Right atrium auricular region (tissue), 2 donors: ENCODE measurements at regions not wholly inside any gene's neighbourhood (a gene's known extent, or its start where the extent isn't known, plus 50 kb on each side); places are given as distances from the start of the nearest gene placed in this dataset.
A peak's percentile ranks its signal among the peaks of the same experiment; 100 is the strongest.

Experiments
- DNase-seq: peaks from one replicate; pipeline ENCODE4 v3.0.0-alpha.2; 2019; ENCODE audit warnings: low spot score
- H3K27ac ChIP-seq, 2 donors: fragments of 200-600 bp; sonication (generic); 1 replicate in 1 of 2; 2 replicates in 1 of 2; pipeline ENCODE4 v1.5.1; 2016 to 2019
- H3K27me3 ChIP-seq, 2 donors: fragments of 200-600 bp; sonication (generic); one replicate each; pipeline versions ENCODE4 v1.5.1 to v1.6.0; 2017 to 2019
- H3K36me3 ChIP-seq: fragments of 200-600 bp; sonication (generic); one replicate; pipeline ENCODE4 v1.5.1; 2016
- H3K4me1 ChIP-seq, 2 donors: fragments of 200-600 bp; sonication (generic); one replicate each; pipeline versions ENCODE4 v1.5.1 to v1.6.0; 2017 to 2019
- H3K4me3 ChIP-seq, 2 donors: fragments of 200-600 bp; sonication (generic); 1 replicate in 1 of 2; 2 replicates in 1 of 2; pipeline ENCODE4 v1.5.1; 2017 to 2019; ENCODE audit warnings: mild to moderate bottlenecking in 1 of 2, moderate library complexity in 1 of 2
- H3K9me3 ChIP-seq, 2 donors: fragments of 200-600 bp; sonication (generic); one replicate each; pipeline ENCODE4 v1.5.1; 2019
- CTCF ChIP-seq, 2 donors: fragments of 200-600 bp; sonication (generic); IDR thresholded peaks; one replicate each; pipeline ENCODE4 v1.5.1; 2019; ENCODE audit warnings: antibody characterized with exemption in 2 of 2

DNA sequence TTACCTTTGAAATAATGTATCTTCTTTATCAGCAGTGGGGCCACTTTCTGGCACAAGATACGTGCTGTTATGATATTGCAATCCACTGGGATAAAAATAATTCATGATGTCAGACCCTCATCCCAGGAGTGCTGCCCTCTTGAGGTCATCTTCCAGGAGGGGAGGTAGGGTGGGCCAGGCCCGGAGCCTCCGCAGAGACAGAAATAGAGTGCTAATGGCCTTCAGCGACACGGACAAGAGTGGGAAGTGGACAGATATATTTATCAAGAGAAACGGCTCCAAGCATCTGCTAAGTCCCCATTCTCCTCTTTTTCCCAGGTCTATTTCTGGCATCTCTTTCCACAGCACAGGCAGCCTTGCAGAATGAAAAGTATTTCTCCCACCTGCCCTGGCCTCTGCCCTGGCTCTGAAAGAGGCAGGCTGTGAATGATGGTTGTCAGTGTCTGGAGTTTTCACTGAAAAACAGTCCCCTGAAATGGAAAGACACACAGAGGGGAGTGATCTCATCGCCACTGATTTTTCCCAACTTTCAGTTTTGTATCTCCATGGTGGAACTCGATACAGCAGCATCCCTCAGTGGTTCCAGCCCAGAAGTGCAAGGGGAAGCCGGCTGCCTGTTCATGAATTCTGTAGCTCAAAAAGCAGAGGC lies 251.7 kb upstream of the MYO3A start:
- H3K4me3 ChIP-seq, result peak overlapping the region; percentile 23 to 39
- H3K27ac ChIP-seq, result peak overlapping the region; percentile 67 to 84

GRCh38 chr10:25683344-25683743 lies 250.7 kb upstream of the MYO3A start:
- Histone ChIP-seq H3K27me3 (no peaks in the 10 kb centered on the region), H3K4me1 (peaks cover 0 to 13% of the 10 kb centered on the region in 2 donors), H3K9me3 (no peaks in the 10 kb centered on the region), H3K36me3 (no peaks in the 10 kb centered on the region), H3K27ac (no peak overlapping the region), H3K4me3 (no peak overlapping the region)
- DNase-seq, result no peak
- TF ChIP-seq CTCF (IDR thresholded peaks at IDR 0.05), result no peak

More for the DNA sequence above, 251.7 kb upstream of the MYO3A start:
- DNase-seq, result no peak
- peak; percentile 18 to 70 for TF ChIP-seq CTCF (IDR thresholded peaks at IDR 0.05)
- Histone ChIP-seq H3K4me1 (peaks cover 0 to 13% of the 10 kb centered on the region in 2 donors), H3K36me3 (no peaks in the 10 kb centered on the region), H3K27me3 (no peaks in the 10 kb centered on the region), H3K9me3 (no peaks in the 10 kb centered on the region)

GRCh38 chr10:25687521-25687920 lies 246.5 kb upstream of the MYO3A start:
- Histone ChIP-seq H3K36me3 (no peaks in the 10 kb centered on the region), H3K9me3 (no peaks in the 10 kb centered on the region), H3K4me1 (peaks cover 0 to 3% of the 10 kb centered on the region in 2 donors), H3K27ac (no peak overlapping the region), H3K27me3 (no peaks in the 10 kb centered on the region), H3K4me3 (no peak overlapping the region)
- no peak for TF ChIP-seq CTCF (IDR thresholded peaks at IDR 0.05)
- no peak for DNase-seq

- Histone ChIP-seq H3K4me3 (no peak overlapping the region), H3K27me3 (no peaks in the 10 kb centered on the region), H3K36me3 (no peaks in the 10 kb centered on the region), H3K27ac (no peak overlapping the region), H3K9me3 (no peaks in the 10 kb centered on the region), H3K4me1 (no peaks in the 10 kb centered on the region)
- TF ChIP-seq CTCF (IDR thresholded peaks at IDR 0.05), result no peak
- no peak for DNase-seq
Observed at GRCh38 chr10:25689346-25690100, 244.5 kb upstream of the MYO3A start.

GRCh38 chr10:25692761-25693160 lies 241.3 kb upstream of the MYO3A start:
- Histone ChIP-seq H3K4me1 (no peaks in the 10 kb centered on the region), H3K9me3 (no peaks in the 10 kb centered on the region), H3K36me3 (no peaks in the 10 kb centered on the region), H3K4me3 (no peak overlapping the region), H3K27me3 (no peaks in the 10 kb centered on the region), H3K27ac (no peak overlapping the region)
- TF ChIP-seq CTCF (IDR thresholded peaks at IDR 0.05), result no peak
- DNase-seq, result no peak
